Jurkat, Clone E6-1 (cell line): ENCODE measurements at regions not wholly inside any gene's neighbourhood (a gene's known extent, or its start where the extent isn't known, plus 50 kb on each side); places are given as distances from the start of the nearest gene placed in this dataset.
"Not testable (repeated sequence)": the region's sequence is repeated elsewhere in the genome, so short reads cannot be mapped to it uniquely, and the experiment has no call there.

Source experiments
- DNase-seq: peaks from one replicate; pipeline ENCODE4 v3.0.0-alpha.2; 2011; ENCODE audit warnings: low read depth, low spot score
- H3K4me3 ChIP-seq: 2 replicates; pipeline ENCODE4 v1.5.1; 2011; ENCODE audit warnings: mild to moderate bottlenecking, low read length, control low read depth, moderate library complexity

GRCh38 chr2:136310797-136311603 is 193.1 kb upstream of the CXCR4 start:
- peak; percentile 52 for DNase-seq
- H3K4me3 ChIP-seq, result no peak overlapping the region

GRCh38 chr2:136310005-136310495 is 192.1 kb upstream of the CXCR4 start:
- H3K4me3 ChIP-seq, result no peak overlapping the region
- DNase-seq, result no peak

DNA sequence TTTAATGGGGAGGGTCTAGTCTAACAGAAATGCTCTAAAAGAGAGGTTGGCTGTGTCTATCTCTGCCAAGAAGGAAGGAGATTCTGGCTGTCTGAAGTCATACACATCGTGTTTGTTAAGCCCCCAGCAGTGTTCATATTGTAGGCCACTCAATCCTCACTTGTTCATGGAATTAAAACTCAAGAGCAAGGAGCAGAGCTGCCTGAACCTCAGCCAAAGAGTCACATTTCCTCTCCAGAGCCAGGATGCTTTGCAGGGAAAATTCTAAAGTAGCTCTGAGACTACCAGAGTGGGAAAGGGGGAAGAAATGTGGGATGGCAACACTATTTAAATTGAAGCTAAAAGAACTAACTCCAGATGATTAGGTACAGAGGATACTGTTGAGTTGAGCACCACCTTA is 190.7 kb upstream of the CXCR4 start:
- DNase-seq, result no peak

GRCh38 chr2:136306836-136307235 is 188.9 kb upstream of the CXCR4 start:
- DNase-seq, result no peak
- no peak overlapping the region for H3K4me3 ChIP-seq

More for the DNA sequence above, 190.7 kb upstream of the CXCR4 start:
- H3K4me3 ChIP-seq, result no peak overlapping the region

DNA sequence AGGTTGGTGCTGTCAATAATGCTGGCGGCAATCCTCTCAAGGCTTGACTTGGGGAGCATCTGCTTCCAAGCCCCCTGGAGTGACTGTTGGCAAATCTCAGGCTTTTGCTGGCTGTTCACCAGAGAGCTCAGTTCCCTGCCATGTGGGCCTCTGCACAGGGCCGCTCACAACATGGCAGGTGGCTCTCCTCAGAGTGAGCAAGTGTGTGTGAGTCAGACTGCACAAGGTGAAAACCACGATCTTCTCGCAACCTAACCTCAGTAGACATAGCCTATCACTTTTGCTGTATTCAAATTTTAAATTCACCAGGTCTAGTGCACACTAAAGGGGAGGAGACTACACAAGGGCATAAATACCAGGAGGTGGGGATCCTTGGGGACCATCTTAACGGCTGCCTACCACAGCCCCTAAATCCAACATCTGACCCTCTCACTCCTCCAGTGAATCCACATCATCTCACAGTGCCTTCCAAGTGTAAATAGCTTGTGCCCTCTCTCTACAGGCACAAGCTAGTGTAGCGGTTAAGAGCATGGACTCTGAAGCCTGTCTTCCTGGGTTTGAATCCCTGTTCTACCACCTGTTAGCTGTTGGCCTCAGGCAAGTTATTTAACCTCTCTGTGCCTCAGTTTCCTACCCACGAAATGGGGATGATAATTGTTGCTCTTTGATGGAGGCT is 187.7 kb upstream of the CXCR4 start:
- H3K4me3 ChIP-seq, result no peak overlapping the region
- DNase-seq, result peak; percentile 68

- no peak for DNase-seq
- no peak overlapping the region for H3K4me3 ChIP-seq
These were observed 183.1 kb upstream of the CXCR4 start for GRCh38 chr2:136301006-136301405.

DNA sequence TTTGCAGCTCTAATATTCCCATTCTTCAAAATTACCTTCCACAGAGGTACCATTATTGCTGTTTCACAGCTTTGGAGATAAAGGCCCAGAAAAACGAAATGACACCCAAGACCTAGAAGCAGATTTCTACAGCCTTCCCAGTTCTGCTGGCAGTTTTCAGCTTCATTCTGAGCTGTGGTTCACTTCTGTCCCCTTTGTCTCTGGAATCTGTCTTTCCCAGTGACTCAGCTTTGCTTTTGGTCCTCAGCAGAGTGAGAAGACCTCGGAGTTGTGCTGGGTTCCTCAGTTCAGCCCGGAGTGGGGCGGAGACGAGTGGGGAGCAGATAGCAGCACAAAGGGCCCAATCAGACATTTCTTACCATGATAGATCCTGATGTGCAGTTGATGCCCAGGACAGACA is 180.7 kb upstream of the CXCR4 start:
- no peak overlapping the region for H3K4me3 ChIP-seq
- no peak for DNase-seq

DNA sequence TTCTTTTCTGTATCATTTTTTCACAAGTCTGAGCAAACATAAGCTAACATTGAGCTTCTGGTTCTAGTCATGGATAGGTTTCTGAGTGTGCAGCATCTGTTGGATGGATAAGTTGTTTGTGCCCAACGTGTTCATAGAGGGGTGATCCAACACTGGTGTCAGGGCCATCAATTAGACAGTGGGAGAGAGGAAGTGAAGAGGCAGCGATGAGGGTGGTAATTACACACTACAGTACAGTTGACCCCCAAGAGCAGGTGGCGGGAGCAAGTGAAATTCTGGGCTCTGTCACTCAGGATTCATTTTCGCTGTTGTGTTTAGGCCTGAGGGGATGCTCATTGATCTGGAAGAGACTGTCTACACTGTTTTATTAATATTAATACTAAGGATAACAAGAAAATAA is 180.0 kb upstream of the CXCR4 start:
- H3K4me3 ChIP-seq, result no peak overlapping the region
- no peak for DNase-seq

- no peak overlapping the region for H3K4me3 ChIP-seq
These were observed 179.4 kb upstream of the CXCR4 start for GRCh38 chr2:136297312-136297711.

DNA sequence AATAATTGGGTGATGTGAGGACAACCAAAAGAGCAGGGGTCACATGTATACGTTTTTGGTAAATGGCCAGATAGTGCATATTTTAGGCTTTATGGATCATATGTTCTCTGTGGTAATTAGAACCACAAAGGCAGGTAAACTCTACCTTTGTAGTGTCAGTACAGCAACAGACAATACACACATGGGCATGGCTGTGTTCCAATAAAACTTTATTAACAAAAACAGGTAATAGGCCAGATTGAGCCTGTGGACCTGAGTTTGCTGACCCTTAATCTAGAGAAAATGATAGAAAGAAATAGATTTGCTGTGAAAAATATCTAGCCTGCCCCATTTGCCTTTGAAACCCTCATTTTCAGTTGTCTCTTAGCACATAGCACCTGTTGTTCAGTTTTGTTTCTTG is 177.2 kb upstream of the CXCR4 start:
- no peak for DNase-seq
- H3K4me3 ChIP-seq, result no peak overlapping the region

More at GRCh38 chr2:136297312-136297711, 179.4 kb upstream of the CXCR4 start:
- no peak for DNase-seq

DNA sequence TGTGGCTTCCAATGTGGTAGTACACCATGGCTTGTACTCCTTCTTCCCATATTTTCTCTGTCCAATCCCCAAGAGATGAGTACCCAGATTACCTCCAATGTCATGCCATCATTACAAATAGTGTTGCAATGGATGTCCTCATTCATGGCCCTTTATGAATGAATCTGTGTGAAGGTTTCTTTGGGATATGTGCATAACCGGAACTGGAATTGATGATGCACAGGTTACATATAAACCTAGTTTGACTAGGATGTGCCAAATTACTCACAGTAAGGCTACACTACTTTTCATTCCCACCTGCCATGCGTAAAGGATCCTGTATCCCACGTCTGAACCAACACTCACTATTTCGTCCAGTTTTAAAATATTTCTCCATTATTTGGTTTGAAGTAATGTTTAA is 173.9 kb upstream of the CXCR4 start:
- H3K4me3 ChIP-seq, result no peak overlapping the region
- no peak for DNase-seq

- DNase-seq, result no peak
- no peak overlapping the region for H3K4me3 ChIP-seq
These were observed 172.4 kb upstream of the CXCR4 start for GRCh38 chr2:136290326-136290725.

GRCh38 chr2:136288249-136288648 is 170.3 kb upstream of the CXCR4 start:
- H3K4me3 ChIP-seq, result no peak overlapping the region
- DNase-seq, result no peak

- no peak overlapping the region for H3K4me3 ChIP-seq
- no peak for DNase-seq
These were observed 168.5 kb upstream of the CXCR4 start for GRCh38 chr2:136286423-136286822.

DNA sequence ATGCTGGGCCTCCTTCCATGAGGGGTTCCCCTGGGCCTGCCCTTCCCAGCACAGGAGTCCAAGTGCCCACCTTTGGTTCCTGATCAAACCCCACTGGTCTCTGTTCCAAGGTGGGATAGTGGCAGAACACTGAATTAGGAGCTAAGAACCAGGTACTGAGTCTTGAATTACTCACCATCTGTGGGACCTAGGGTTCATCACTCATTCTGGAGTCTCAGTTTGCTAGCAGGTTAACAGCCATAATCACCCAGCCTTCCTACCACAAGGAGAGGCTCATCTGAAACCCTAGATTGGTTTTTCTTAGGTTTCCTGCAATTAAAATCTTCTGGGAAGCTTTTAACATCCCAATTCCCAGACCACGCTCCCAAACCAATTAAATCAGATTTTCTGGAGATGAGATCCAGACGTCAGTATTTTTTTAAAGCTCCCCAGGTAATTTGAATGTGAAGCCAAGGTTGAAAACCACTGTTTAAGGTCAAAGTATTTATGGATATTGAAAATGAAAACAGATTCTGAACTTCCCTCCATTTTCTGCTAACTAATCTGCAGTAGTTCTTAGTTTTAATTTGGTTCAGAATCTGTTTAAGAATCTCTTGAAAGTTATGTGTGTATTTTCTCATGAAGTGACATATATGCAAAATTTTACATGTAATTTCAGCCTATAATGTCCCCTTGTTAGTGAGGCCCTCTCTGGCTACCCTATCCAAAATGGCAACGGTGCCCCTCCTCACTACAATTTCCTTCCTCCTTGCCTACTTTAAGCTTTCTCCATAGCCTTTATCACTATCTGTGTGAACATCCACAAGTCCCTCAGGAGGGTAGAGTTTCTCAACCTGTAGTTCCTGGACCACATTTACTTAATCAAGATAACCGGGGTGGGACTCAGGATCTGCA is 166.5 kb upstream of the CXCR4 start:
- no peak overlapping the region for H3K4me3 ChIP-seq
- DNase-seq, result no peak

- DNase-seq, result no peak
- no peak overlapping the region for H3K4me3 ChIP-seq
These were observed 164.3 kb upstream of the CXCR4 start for GRCh38 chr2:136282251-136282650.

- no peak overlapping the region for H3K4me3 ChIP-seq
- peak; percentile 32 for DNase-seq
These were observed 163.5 kb upstream of the CXCR4 start for GRCh38 chr2:136281281-136282114.

GRCh38 chr2:136266346-136266745 is 148.4 kb upstream of the CXCR4 start:
- not testable (repeated sequence) for DNase-seq, H3K4me3 ChIP-seq

DNA sequence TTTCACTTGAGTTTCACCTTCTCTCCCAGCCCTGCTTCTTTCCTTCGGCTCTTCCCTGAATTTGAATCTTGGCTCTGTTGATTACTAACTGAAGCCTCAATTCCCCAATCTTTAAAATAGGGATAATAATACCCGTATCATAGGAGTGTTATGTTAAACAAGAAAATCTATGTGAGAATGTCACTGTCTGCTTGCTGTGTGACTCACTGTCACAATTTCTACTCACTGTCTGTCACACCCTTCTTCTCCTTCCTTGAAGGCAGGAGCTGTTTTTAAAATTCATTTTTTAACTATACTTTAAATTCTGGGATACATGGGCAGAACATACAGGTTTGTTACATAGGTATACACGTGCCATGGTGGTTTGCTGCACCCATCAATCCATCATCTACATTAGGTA is 141.6 kb upstream of the CXCR4 start:
- no peak for DNase-seq
- no peak overlapping the region for H3K4me3 ChIP-seq
